IMR-90 (cell line): ENCODE measurements at regions not wholly inside any gene's neighbourhood (a gene's known extent, or its start where the extent isn't known, plus 50 kb on each side); places are given as distances from the start of the nearest gene placed in this dataset.

Experiments used
- ATAC-seq: fragments of 200-7000 bp; cut with Tn5 transposase; 2 replicates; pipeline ENCODE4 v1.9.1; 2020; ENCODE audit warnings: low read depth, mild to moderate bottlenecking, moderate library complexity
- BruUV-seq: library from RNA; stranded (reverse); fragments of 400-500 nt; replicated peaks from 2 replicates; lab custom pipeline; 2021; lab: Mats Ljungman, UMichigan
- CTCF ChIA-PET: fragments of 300-600 bp; formaldehyde crosslinking; extraction: SDS; loops from one replicate; lab custom pipeline; 2021; ENCODE audit warnings: antibody characterized with exemption; lab: Yijun Ruan, JAX
- POLR2A ChIA-PET: fragments of 300-600 bp; sonication (Branson Sonifier 250); formaldehyde crosslinking; loops from one replicate; lab custom pipeline; 2022; ENCODE audit warnings: antibody characterized with exemption; ENCODE audit not compliant: unreplicated experiment; lab: Charles Lee
- DNase-seq: peaks from one replicate; pipeline ENCODE4 v3.0.0; 2013
- H2AFZ ChIP-seq: replicated peaks from 2 replicates; pipeline ENCODE3; 2013; ENCODE audit warnings: low read length, mild to moderate bottlenecking; ENCODE audit not compliant: poor library complexity
- H2AK5ac ChIP-seq: 2 replicates; pipeline ENCODE4 v1.6.1; 2013; ENCODE audit warnings: low read depth, low read length, inconsistent platforms
- H2AK9ac ChIP-seq: replicated peaks from 2 replicates; pipeline ENCODE3; 2013; ENCODE audit warnings: mild to moderate bottlenecking, low read depth, low read length, moderate library complexity; ENCODE audit not compliant: poor library complexity
- H2BK120ac ChIP-seq: 2 replicates; pipeline ENCODE4 v1.6.1; 2013; ENCODE audit warnings: low read depth, low read length, inconsistent platforms
- H2BK15ac ChIP-seq: 3 replicates; pipeline ENCODE4 v1.6.1; 2013; ENCODE audit warnings: low read depth, low read length, inconsistent platforms
- H2BK20ac ChIP-seq: 2 replicates; pipeline ENCODE4 v1.6.1; 2013; ENCODE audit warnings: low read depth, mild to moderate bottlenecking, inconsistent platforms, low read length, moderate library complexity
- H2BK5ac ChIP-seq: 2 replicates; pipeline ENCODE4 v1.6.1; 2013; ENCODE audit warnings: mild to moderate bottlenecking, low read depth, low read length, inconsistent platforms; ENCODE audit not compliant: poor library complexity, severe bottlenecking
- H3K14ac ChIP-seq: replicated peaks from 2 replicates; pipeline ENCODE4 v1.6.1; 2013; ENCODE audit warnings: low read depth, low read length, inconsistent platforms
- H3K18ac ChIP-seq: 2 replicates; pipeline ENCODE4 v1.6.1; 2013; ENCODE audit warnings: low read depth, low read length, control low read depth
- H3K23ac ChIP-seq: 2 replicates; pipeline ENCODE4 v1.6.1; 2013; ENCODE audit warnings: low read depth, low read length, inconsistent platforms
- H3K27ac ChIP-seq: 2 replicates; pipeline ENCODE4 v1.5.1; 2013; ENCODE audit warnings: mild to moderate bottlenecking, control low read depth, low read length; ENCODE audit not compliant: insufficient read depth
- H3K27me3 ChIP-seq: 2 replicates; pipeline ENCODE4 v1.6.1; 2013; ENCODE audit warnings: low read length; ENCODE audit not compliant: control insufficient read depth, insufficient read depth
- H3K36me3 ChIP-seq: 2 replicates; pipeline ENCODE4 v1.6.1; 2013; ENCODE audit warnings: low read length, mixed read lengths; ENCODE audit not compliant: control insufficient read depth, insufficient read depth
- H3K4ac ChIP-seq: 2 replicates; pipeline ENCODE4 v1.6.1; 2013; ENCODE audit warnings: low read depth, low read length, inconsistent platforms
- H3K4me1 ChIP-seq: 2 replicates; pipeline ENCODE4 v1.6.1; 2013; ENCODE audit warnings: low read length, mixed read lengths; ENCODE audit not compliant: control insufficient read depth, insufficient read depth
- H3K4me2 ChIP-seq: 2 replicates; pipeline ENCODE4 v1.6.1; 2013; ENCODE audit warnings: low read depth, mild to moderate bottlenecking, control low read depth, low read length, moderate library complexity
- H3K4me3 ChIP-seq: 2 replicates; pipeline ENCODE4 v1.5.1; 2013; ENCODE audit warnings: low read depth, mild to moderate bottlenecking, control low read depth, low read length, moderate library complexity; ENCODE audit not compliant: insufficient read depth
- H3K56ac ChIP-seq: 2 replicates; pipeline ENCODE4 v1.6.1; 2013; ENCODE audit warnings: low read length, inconsistent platforms; ENCODE audit not compliant: insufficient read depth; ENCODE audit errors: extremely low read depth
- H3K79me1 ChIP-seq, 2 experiments: 2 replicates each; pipeline ENCODE4 v1.6.1; 2013; ENCODE audit warnings: low read length in 2 of 2, inconsistent platforms in 1 of 2, low read depth in 1 of 2
- H3K9ac ChIP-seq: 2 replicates; pipeline ENCODE4 v1.6.1; 2013; ENCODE audit warnings: low read depth, low read length, control low read depth
- H3K9me1 ChIP-seq: 2 replicates; pipeline ENCODE4 v1.6.1; 2013; ENCODE audit warnings: low read length, inconsistent platforms; ENCODE audit not compliant: insufficient read depth
- H3K9me3 ChIP-seq: 2 replicates; pipeline ENCODE4 v1.6.1; 2013; ENCODE audit warnings: low read length; ENCODE audit not compliant: control insufficient read depth, insufficient read depth
- H4K20me1 ChIP-seq: 2 replicates; pipeline ENCODE4 v1.6.1; 2013; ENCODE audit warnings: low read length, inconsistent platforms; ENCODE audit not compliant: insufficient read depth
- H4K5ac ChIP-seq: 2 replicates; pipeline ENCODE4 v1.6.1; 2013; ENCODE audit warnings: mild to moderate bottlenecking, low read depth, low read length, control low read depth
- H4K8ac ChIP-seq, 2 experiments: 2 replicates each; pipeline ENCODE4 v1.6.1; 2013; ENCODE audit warnings: low read depth in 2 of 2, low read length in 2 of 2, control low read depth in 1 of 2, inconsistent platforms in 1 of 2
- H4K91ac ChIP-seq: 2 replicates; pipeline ENCODE4 v1.6.1; 2013; ENCODE audit warnings: low read depth, low read length, inconsistent platforms; ENCODE audit not compliant: insufficient read depth
- BHLHE40 ChIP-seq: fragments of 150-350 bp; IDR thresholded peaks from 2 replicates; pipeline ENCODE4 v1.6.1; 2016; ENCODE audit warnings: mild to moderate bottlenecking, low read depth, low read length
- CEBPB ChIP-seq: IDR thresholded peaks from 2 replicates; pipeline ENCODE4 v1.6.1; 2012; ENCODE audit warnings: low read depth, low read length, improper control_type of control experiment
- CHD1 ChIP-seq: IDR thresholded peaks from 2 replicates; pipeline ENCODE4 v1.6.1; 2012; ENCODE audit warnings: low read depth, low read length, improper control_type of control experiment
- ELK1 ChIP-seq: fragments of 150-350 bp; IDR thresholded peaks from 2 replicates; pipeline ENCODE4 v1.6.1; 2016; ENCODE audit warnings: low read depth, mild to moderate bottlenecking, low read length, moderate library complexity, borderline replicate concordance
- FOS ChIP-seq: fragments of 150-350 bp; IDR thresholded peaks from 2 replicates; pipeline ENCODE4 v1.6.1; 2016; ENCODE audit warnings: low read depth, low read length
- MAFK ChIP-seq: IDR thresholded peaks from 2 replicates; pipeline ENCODE4 v1.6.1; 2012; ENCODE audit warnings: low read depth, low read length, improper control_type of control experiment
- MAZ ChIP-seq: IDR thresholded peaks from 2 replicates; pipeline ENCODE4 v1.6.1; 2012; ENCODE audit warnings: low read depth, mild to moderate bottlenecking, low read length, improper control_type of control experiment, moderate library complexity, borderline replicate concordance
- MXI1 ChIP-seq: IDR thresholded peaks from 2 replicates; pipeline ENCODE4 v1.6.1; 2012; ENCODE audit warnings: low read depth, mild to moderate bottlenecking, low read length, moderate library complexity, borderline replicate concordance
- NFE2L2 ChIP-seq: fragments of 150-350 bp; IDR thresholded peaks from 2 replicates; pipeline ENCODE4 v1.6.1; 2016; ENCODE audit warnings: low read depth, mild to moderate bottlenecking, low read length
- POLR2A ChIP-seq: IDR thresholded peaks from 2 replicates; pipeline ENCODE4 v1.6.1; 2012; ENCODE audit warnings: mild to moderate bottlenecking, low read depth, low read length
- RAD21 ChIP-seq: IDR thresholded peaks from 2 replicates; pipeline ENCODE4 v1.6.1; 2012; ENCODE audit warnings: low read length, improper control_type of control experiment
- RCOR1 ChIP-seq: IDR thresholded peaks from 2 replicates; pipeline ENCODE4 v1.6.1; 2012; ENCODE audit warnings: mild to moderate bottlenecking, low read length, improper control_type of control experiment; ENCODE audit not compliant: insufficient replicate concordance
- RFX5 ChIP-seq: IDR thresholded peaks from 2 replicates; pipeline ENCODE4 v1.8.0; 2012; ENCODE audit warnings: low read depth, mild to moderate bottlenecking, low read length, moderate library complexity
- SMC3 ChIP-seq: fragments of 150-350 bp; IDR thresholded peaks from 2 replicates; pipeline ENCODE4 v1.6.1; 2016; ENCODE audit warnings: low read depth, mild to moderate bottlenecking, antibody characterized with exemption, low read length, moderate library complexity
- USF2 ChIP-seq: fragments of 150-350 bp; IDR thresholded peaks from 2 replicates; pipeline ENCODE4 v1.6.1; 2017; ENCODE audit warnings: mild to moderate bottlenecking, antibody characterized with exemption, low read length, low read depth
- dilution Hi-C: fragments of 300-500 bp; cut with HindIII; formaldehyde crosslinking; loops from one replicate; pipeline ENCODE4 v1.14.3; 2018; ENCODE audit warnings: low sequenced_read_pairs; ENCODE audit not compliant: unreplicated experiment
- in situ Hi-C: fragments of 300-500 bp; cut with MboI; formaldehyde crosslinking; loops from 3 replicates; pipeline ENCODE4 v1.14.3; 2019; ENCODE audit warnings: low sequenced_read_pairs, inconsistent platforms, mixed read lengths
- intact Hi-C: fragments of 100-400 bp; cut with micrococcal nuclease; formaldehyde crosslinking; loops from 2 replicates; pipeline ENCODE4 v1.10.0; 2022
- TF ChIP-seq, protein P1 (sequence below): conservative IDR thresholded peaks from 2 replicates; pipeline ENCODE4 v1.5.1; 2012; ENCODE audit warnings: mild to moderate bottlenecking, low read depth, low read length, improper control_type of control experiment

GRCh38 chr5:39846144-39846543, 421.4 kb upstream of the DAB2 start:
- no peak for ATAC-seq
- no peak for TF ChIP-seq CEBPB
- TF ChIP-seq MXI1: no peak
- TF ChIP-seq POLR2A: no peak
- TF ChIP-seq SMC3: no peak
- no peak for TF ChIP-seq ELK1
- TF ChIP-seq, protein P1, sequence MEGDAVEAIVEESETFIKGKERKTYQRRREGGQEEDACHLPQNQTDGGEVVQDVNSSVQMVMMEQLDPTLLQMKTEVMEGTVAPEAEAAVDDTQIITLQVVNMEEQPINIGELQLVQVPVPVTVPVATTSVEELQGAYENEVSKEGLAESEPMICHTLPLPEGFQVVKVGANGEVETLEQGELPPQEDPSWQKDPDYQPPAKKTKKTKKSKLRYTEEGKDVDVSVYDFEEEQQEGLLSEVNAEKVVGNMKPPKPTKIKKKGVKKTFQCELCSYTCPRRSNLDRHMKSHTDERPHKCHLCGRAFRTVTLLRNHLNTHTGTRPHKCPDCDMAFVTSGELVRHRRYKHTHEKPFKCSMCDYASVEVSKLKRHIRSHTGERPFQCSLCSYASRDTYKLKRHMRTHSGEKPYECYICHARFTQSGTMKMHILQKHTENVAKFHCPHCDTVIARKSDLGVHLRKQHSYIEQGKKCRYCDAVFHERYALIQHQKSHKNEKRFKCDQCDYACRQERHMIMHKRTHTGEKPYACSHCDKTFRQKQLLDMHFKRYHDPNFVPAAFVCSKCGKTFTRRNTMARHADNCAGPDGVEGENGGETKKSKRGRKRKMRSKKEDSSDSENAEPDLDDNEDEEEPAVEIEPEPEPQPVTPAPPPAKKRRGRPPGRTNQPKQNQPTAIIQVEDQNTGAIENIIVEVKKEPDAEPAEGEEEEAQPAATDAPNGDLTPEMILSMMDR: no peak
- TF ChIP-seq RFX5: no peak
- no peak for TF ChIP-seq NFE2L2
- no peak for TF ChIP-seq MAFK
- TF ChIP-seq USF2: no peak
- TF ChIP-seq FOS: no peak
- TF ChIP-seq CHD1: no peak
- TF ChIP-seq RAD21: no peak
- no peak for TF ChIP-seq BHLHE40
- no peak for TF ChIP-seq RCOR1
- TF ChIP-seq MAZ: no peak
- no peak overlapping the region for H3K56ac ChIP-seq
- dilution Hi-C loops (no loop called here), intact Hi-C loops (no loop called here), in situ Hi-C loops (no loop called here)
- H4K20me1 ChIP-seq: no peaks in the 10 kb centered on the region
- no peak overlapping the region for H2BK15ac ChIP-seq
- no peak for DNase-seq
- no peaks in the 10 kb centered on the region for H3K79me1 ChIP-seq
- no peak overlapping the region for H2AK5ac ChIP-seq
- no peak overlapping the region for H4K91ac ChIP-seq
- H2BK20ac ChIP-seq: no peak overlapping the region
- no peak overlapping the region for H3K27ac ChIP-seq
- no peaks in the 10 kb centered on the region for H3K4me1 ChIP-seq
- H2AFZ ChIP-seq: no peak overlapping the region
- H2BK5ac ChIP-seq: no peak overlapping the region
- no TSS peak for BruUV-seq
- no peak overlapping the region for H4K8ac ChIP-seq
- no peaks in the 10 kb centered on the region for H3K9me3 ChIP-seq
- no peak overlapping the region for H2BK120ac ChIP-seq
- H3K4ac ChIP-seq: no peak overlapping the region
- no peak overlapping the region for H3K23ac ChIP-seq
- no peak overlapping the region for H3K4me2 ChIP-seq
- no peak overlapping the region for H3K4me3 ChIP-seq
- ChIA-PET POLR2A (no interaction called here), CTCF (interaction anchor here (0.6 kb wide), 1 partner anchor 130 kb away, joined by 5 read pairs; no protein-coding TSS in a partner anchor)
- H3K14ac ChIP-seq: no peak overlapping the region
- H3K18ac ChIP-seq: no peak overlapping the region
- H4K5ac ChIP-seq: no peak overlapping the region
- H3K27me3 ChIP-seq: no peaks in the 10 kb centered on the region; the same call in none of the 2 replicates
- H2AK9ac ChIP-seq: no peak overlapping the region
- H3K36me3 ChIP-seq: no peaks in the 10 kb centered on the region
- no peaks in the 10 kb centered on the region for H3K9me1 ChIP-seq
- H3K9ac ChIP-seq: no peak overlapping the region
